ENCODE measurements at regions not wholly inside any gene's neighbourhood (a gene's known extent, or its start where the extent isn't known, plus 50 kb on each side); places are given as distances from the start of the nearest gene placed in this dataset.

- no peak for DNase-seq (ENCODE audit: low read depth in 4 of 4, low spot score in 3 of 4)
Observed at GRCh38 chr12:4056910-4057845, 184.0 kb upstream of the PARP11 start.

- DNase-seq (ENCODE audit: low read depth in 4 of 4, low spot score in 3 of 4) = no peak
Observed at GRCh38 chr12:4054630-4055029, 181.4 kb upstream of the PARP11 start.

- no peak for DNase-seq (ENCODE audit: low read depth in 4 of 4, low spot score in 3 of 4)
Observed at GRCh38 chr12:4052691-4053090, 179.5 kb upstream of the PARP11 start.

GRCh38 chr12:4051596-4051995, 178.4 kb upstream of the PARP11 start:
- no peak for DNase-seq (ENCODE audit: low read depth in 4 of 4, low spot score in 3 of 4)

GRCh38 chr12:4050340-4050739, 177.1 kb upstream of the PARP11 start:
- no peak for DNase-seq (ENCODE audit: low read depth in 4 of 4, low spot score in 3 of 4)

GRCh38 chr12:4049298-4050080, 176.3 kb upstream of the PARP11 start:
- DNase-seq (ENCODE audit: low read depth in 4 of 4, low spot score in 3 of 4) = no peak

- DNase-seq (ENCODE audit: low read depth in 4 of 4, low spot score in 3 of 4) = no peak
Observed at GRCh38 chr12:4047421-4047820, 174.2 kb upstream of the PARP11 start.

GRCh38 chr12:4046495-4046840, 173.3 kb upstream of the PARP11 start:
- no peak for DNase-seq (ENCODE audit: low read depth in 4 of 4, low spot score in 3 of 4)

- DNase-seq (ENCODE audit: low read depth in 4 of 4, low spot score in 3 of 4) = no peak
Observed at GRCh38 chr12:4045786-4046494, 172.7 kb upstream of the PARP11 start.

GRCh38 chr12:4044736-4045730, 171.8 kb upstream of the PARP11 start:
- no peak for DNase-seq (ENCODE audit: low read depth in 4 of 4, low spot score in 3 of 4)

GRCh38 chr12:4044101-4044500, 170.9 kb upstream of the PARP11 start:
- DNase-seq (ENCODE audit: low read depth in 4 of 4, low spot score in 3 of 4) = no peak

- no peak for DNase-seq (ENCODE audit: low read depth in 4 of 4, low spot score in 3 of 4)
Observed at GRCh38 chr12:4041187-4041885, 168.1 kb upstream of the PARP11 start.

GRCh38 chr12:4039931-4040330, 166.7 kb upstream of the PARP11 start:
- DNase-seq (ENCODE audit: low read depth in 4 of 4, low spot score in 3 of 4) = no peak

- DNase-seq (ENCODE audit: low read depth in 4 of 4, low spot score in 3 of 4) = no peak
Observed at GRCh38 chr12:4037747-4038312, 164.6 kb upstream of the PARP11 start.

GRCh38 chr12:4036671-4037271, 163.6 kb upstream of the PARP11 start:
- DNase-seq (ENCODE audit: low read depth in 4 of 4, low spot score in 3 of 4) = no peak

GRCh38 chr12:4034921-4035320, 161.7 kb upstream of the PARP11 start:
- DNase-seq (ENCODE audit: low read depth in 4 of 4, low spot score in 3 of 4) = peak in 3 of 4 donors; percentile 60 to 70 (median 66)

- DNase-seq (ENCODE audit: low read depth in 4 of 4, low spot score in 3 of 4) = no peak
Observed at GRCh38 chr12:4032924-4033615, 159.9 kb upstream of the PARP11 start.

- DNase-seq (ENCODE audit: low read depth in 4 of 4, low spot score in 3 of 4) = no peak
Observed at GRCh38 chr12:4031703-4032291, 158.6 kb upstream of the PARP11 start.

Measured in left renal pelvis (tissue), 4 donors.